Neural progenitor cell (in vitro differentiated cells): ENCODE measurements at regions not wholly inside any gene's neighbourhood (a gene's known extent, or its start where the extent isn't known, plus 50 kb on each side); places are given as distances from the start of the nearest gene placed in this dataset.

Experiments
- DNase-seq: peaks from one replicate; pipeline ENCODE4 v3.0.0-alpha.2; 2016; ENCODE audit warnings: low spot score
- H2AFZ ChIP-seq: fragments of 200-600 bp; sonication (generic); replicated peaks from 2 replicates; pipeline ENCODE4 v1.6.1; 2016; ENCODE audit warnings: antibody characterized with exemption
- H3F3A ChIP-seq: fragments of 200-600 bp; sonication (generic); 2 replicates; pipeline ENCODE4 v1.6.1; 2016; ENCODE audit warnings: antibody characterized with exemption, low read depth
- H3K27ac ChIP-seq: fragments of 200-600 bp; sonication (generic); 2 replicates; pipeline ENCODE4 v1.5.1; 2016; ENCODE audit warnings: mild to moderate bottlenecking
- H3K27me3 ChIP-seq: fragments of 200-600 bp; sonication (generic); 2 replicates; pipeline ENCODE4 v1.6.1; 2016; ENCODE audit warnings: mild to moderate bottlenecking, moderate library complexity
- H3K36me3 ChIP-seq: fragments of 200-600 bp; sonication (generic); 2 replicates; pipeline ENCODE4 v1.5.1; 2016
- H3K4me1 ChIP-seq: fragments of 200-600 bp; sonication (generic); 2 replicates; pipeline ENCODE4 v1.6.1; 2016; ENCODE audit warnings: mixed run types
- H3K4me2 ChIP-seq: fragments of 200-600 bp; sonication (generic); 2 replicates; pipeline ENCODE4 v1.6.1; 2016
- H3K4me3 ChIP-seq: fragments of 200-600 bp; sonication (generic); 2 replicates; pipeline ENCODE4 v1.5.1; 2016
- H3K79me2 ChIP-seq: fragments of 200-600 bp; sonication (generic); 2 replicates; pipeline ENCODE4 v1.6.1; 2016; ENCODE audit warnings: low read depth
- H3K9ac ChIP-seq: fragments of 200-600 bp; sonication (generic); 2 replicates; pipeline ENCODE4 v1.6.1; 2016
- H3K9me3 ChIP-seq: fragments of 200-600 bp; sonication (generic); 2 replicates; pipeline ENCODE4 v1.5.1; 2016; ENCODE audit warnings: low read depth
- H4K20me1 ChIP-seq: fragments of 200-600 bp; sonication (generic); 2 replicates; pipeline ENCODE4 v1.6.1; 2016; ENCODE audit warnings: low read depth
- H3K27ac Mint-ChIP-seq: 3 replicates; pipeline ENCODE4 v1.8.0; 2021; ENCODE audit warnings: mixed read lengths
- H3K27me3 Mint-ChIP-seq: 2 replicates; pipeline ENCODE4 v1.8.0; 2022; ENCODE audit warnings: low read depth, mild to moderate bottlenecking, inconsistent platforms, moderate library complexity, mixed read lengths; ENCODE audit not compliant: insufficient read depth
- H3K36me3 Mint-ChIP-seq: 3 replicates; pipeline ENCODE4 v1.8.0; 2021; ENCODE audit warnings: mixed read lengths
- H3K4me1 Mint-ChIP-seq: 3 replicates; pipeline ENCODE4 v1.8.0; 2021; ENCODE audit warnings: mixed read lengths
- H3K4me3 Mint-ChIP-seq: 3 replicates; pipeline ENCODE4 v1.8.0; 2021; ENCODE audit warnings: mild to moderate bottlenecking, moderate library complexity, mixed read lengths
- H3K9me3 Mint-ChIP-seq: 3 replicates; pipeline ENCODE4 v1.8.0; 2020; ENCODE audit warnings: mixed read lengths
- EZH2 ChIP-seq: fragments of 200-600 bp; sonication (generic); IDR thresholded peaks from 2 replicates; pipeline ENCODE4 v1.6.1; 2017; ENCODE audit warnings: antibody characterized with exemption, mild to moderate bottlenecking, moderate library complexity
- EZH2phosphoT487 ChIP-seq: fragments of 200-600 bp; sonication (generic); IDR thresholded peaks from 2 replicates; pipeline ENCODE4 v1.6.1; 2017; ENCODE audit warnings: antibody characterized with exemption
- TF ChIP-seq, protein P1 (sequence below): fragments of 200-600 bp; sonication (generic); IDR thresholded peaks from 2 replicates; pipeline ENCODE4 v1.5.1; 2017; ENCODE audit warnings: antibody characterized with exemption, mild to moderate bottlenecking

DNA sequence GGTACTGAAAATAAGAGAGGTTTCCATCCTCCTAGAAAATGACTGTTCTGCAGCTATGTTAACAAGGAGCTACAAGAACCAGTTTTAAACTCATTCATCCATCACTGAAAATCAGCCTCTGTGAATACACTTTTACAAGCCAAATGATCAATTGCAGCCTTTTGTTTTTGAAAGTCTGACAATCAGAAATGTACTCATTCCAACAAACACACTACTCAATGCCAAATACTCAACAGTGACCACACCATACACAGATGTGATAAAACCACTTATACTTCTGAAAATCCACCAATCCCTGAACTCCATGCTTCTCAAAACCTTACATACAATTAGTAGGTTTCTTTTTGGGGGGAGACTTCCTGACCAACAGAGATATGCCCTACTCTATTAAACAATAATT is 663.9 kb upstream of the CHAC2 start:
- Histone ChIP-seq H3K9me3 (no peaks in the 10 kb centered on the region), H3K4me2 (no peak overlapping the region), H3F3A (no peaks in the 10 kb centered on the region), H3K4me1 (peaks cover 8% of the 10 kb centered on the region), H3K27me3 (no peaks in the 10 kb centered on the region), H4K20me1 (no peaks in the 10 kb centered on the region), H3K9ac (no peak overlapping the region), H3K36me3 (no peaks in the 10 kb centered on the region), H2AFZ (no peak overlapping the region), H3K79me2 (no peaks in the 10 kb centered on the region), H3K4me3 (no peak overlapping the region), H3K27ac (no peak overlapping the region)
- Mint-ChIP-seq H3K4me1 (peaks cover 8% of the 10 kb centered on the region), H3K27me3 (no peaks in the 10 kb centered on the region), H3K9me3 (no peaks in the 10 kb centered on the region), H3K4me3 (no peak overlapping the region), H3K27ac (no peak overlapping the region), H3K36me3 (no peaks in the 10 kb centered on the region)
- no peak for DNase-seq
- TF ChIP-seq, protein P1, sequence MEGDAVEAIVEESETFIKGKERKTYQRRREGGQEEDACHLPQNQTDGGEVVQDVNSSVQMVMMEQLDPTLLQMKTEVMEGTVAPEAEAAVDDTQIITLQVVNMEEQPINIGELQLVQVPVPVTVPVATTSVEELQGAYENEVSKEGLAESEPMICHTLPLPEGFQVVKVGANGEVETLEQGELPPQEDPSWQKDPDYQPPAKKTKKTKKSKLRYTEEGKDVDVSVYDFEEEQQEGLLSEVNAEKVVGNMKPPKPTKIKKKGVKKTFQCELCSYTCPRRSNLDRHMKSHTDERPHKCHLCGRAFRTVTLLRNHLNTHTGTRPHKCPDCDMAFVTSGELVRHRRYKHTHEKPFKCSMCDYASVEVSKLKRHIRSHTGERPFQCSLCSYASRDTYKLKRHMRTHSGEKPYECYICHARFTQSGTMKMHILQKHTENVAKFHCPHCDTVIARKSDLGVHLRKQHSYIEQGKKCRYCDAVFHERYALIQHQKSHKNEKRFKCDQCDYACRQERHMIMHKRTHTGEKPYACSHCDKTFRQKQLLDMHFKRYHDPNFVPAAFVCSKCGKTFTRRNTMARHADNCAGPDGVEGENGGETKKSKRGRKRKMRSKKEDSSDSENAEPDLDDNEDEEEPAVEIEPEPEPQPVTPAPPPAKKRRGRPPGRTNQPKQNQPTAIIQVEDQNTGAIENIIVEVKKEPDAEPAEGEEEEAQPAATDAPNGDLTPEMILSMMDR, result no peak
- no peak for TF ChIP-seq EZH2phosphoT487
- TF ChIP-seq EZH2, result no peak

DNA sequence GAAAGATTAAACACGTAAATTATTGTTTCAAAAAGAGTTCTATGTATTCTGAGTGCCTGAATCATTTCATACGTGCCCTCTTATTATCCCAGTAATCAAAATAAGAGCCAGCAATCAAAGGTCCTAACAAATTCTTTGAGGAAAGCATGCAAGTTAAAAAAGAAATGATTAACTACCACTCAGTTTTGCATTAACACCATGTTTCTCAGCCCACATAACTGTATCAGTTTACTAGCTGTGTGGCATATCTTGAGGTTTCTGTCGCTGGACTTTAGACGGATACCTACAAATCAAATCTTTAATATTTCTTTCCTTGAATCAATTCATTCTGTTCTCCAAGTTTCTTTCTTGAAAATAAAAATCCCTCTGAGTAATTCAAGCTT is 668.9 kb upstream of the CHAC2 start:
- Histone ChIP-seq H3K4me1 (no peaks in the 10 kb centered on the region), H3K9me3 (no peaks in the 10 kb centered on the region), H3F3A (no peaks in the 10 kb centered on the region), H3K9ac (no peak overlapping the region), H3K27me3 (no peaks in the 10 kb centered on the region), H2AFZ (no peak overlapping the region), H3K79me2 (no peaks in the 10 kb centered on the region), H4K20me1 (no peaks in the 10 kb centered on the region), H3K36me3 (no peaks in the 10 kb centered on the region), H3K27ac (no peak overlapping the region), H3K4me2 (no peak overlapping the region), H3K4me3 (no peak overlapping the region)
- Mint-ChIP-seq H3K4me3 (no peak overlapping the region), H3K4me1 (no peaks in the 10 kb centered on the region), H3K27me3 (no peaks in the 10 kb centered on the region), H3K36me3 (no peaks in the 10 kb centered on the region), H3K9me3 (no peaks in the 10 kb centered on the region), H3K27ac (no peak overlapping the region)
- no peak for DNase-seq
- TF ChIP-seq, protein P1, result no peak
- no peak for TF ChIP-seq EZH2phosphoT487

DNA sequence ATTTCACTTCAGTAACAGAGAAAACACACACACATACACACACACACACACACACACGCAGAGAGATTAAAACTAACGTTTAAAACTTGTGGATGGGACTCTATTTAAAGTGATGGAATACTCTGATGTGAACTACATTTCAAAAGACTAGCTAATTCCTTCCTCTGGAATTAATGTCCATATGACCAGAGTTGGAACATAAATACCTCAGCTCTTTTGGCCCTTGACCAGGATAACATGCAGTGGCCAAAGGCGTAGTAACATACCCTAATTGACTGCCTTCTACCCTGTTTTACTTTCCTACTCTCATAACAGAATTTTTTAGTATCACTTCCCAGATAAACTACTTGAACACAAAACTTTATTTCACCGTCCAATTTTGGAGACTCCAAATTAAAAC is 671.3 kb upstream of the CHAC2 start:
- Histone ChIP-seq H2AFZ (no peak overlapping the region), H3K4me3 (no peak overlapping the region), H3K4me2 (no peak overlapping the region), H3F3A (no peaks in the 10 kb centered on the region), H3K4me1 (no peaks in the 10 kb centered on the region), H3K36me3 (no peaks in the 10 kb centered on the region), H3K79me2 (no peaks in the 10 kb centered on the region), H3K27ac (no peak overlapping the region), H4K20me1 (no peaks in the 10 kb centered on the region), H3K9me3 (no peaks in the 10 kb centered on the region), H3K9ac (no peak overlapping the region), H3K27me3 (no peaks in the 10 kb centered on the region)
- Mint-ChIP-seq H3K27ac (no peak overlapping the region), H3K4me1 (no peaks in the 10 kb centered on the region), H3K9me3 (no peaks in the 10 kb centered on the region), H3K4me3 (no peak overlapping the region), H3K27me3 (no peaks in the 10 kb centered on the region), H3K36me3 (no peaks in the 10 kb centered on the region)
- TF ChIP-seq, protein P1, result no peak
- TF ChIP-seq EZH2 (no peak), EZH2phosphoT487 (no peak)
- no peak for DNase-seq

DNA sequence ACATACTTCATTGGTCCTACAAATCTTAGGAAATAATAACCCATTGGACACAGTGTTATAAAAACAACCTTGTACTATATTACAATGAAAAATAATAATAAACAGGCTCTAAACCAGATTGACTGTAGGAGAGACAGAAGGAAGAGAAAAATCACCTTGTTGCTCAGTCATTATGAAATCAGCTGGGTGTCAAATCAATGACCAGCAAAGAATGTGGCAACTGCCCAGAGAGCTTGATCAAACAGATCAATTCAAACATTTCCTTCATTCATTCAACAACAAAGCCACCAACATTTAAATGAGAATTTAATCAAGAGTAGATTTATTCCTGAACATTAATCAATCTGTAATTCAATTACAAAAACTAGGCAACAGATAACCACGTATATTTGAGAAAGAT is 671.9 kb upstream of the CHAC2 start:
- Mint-ChIP-seq H3K36me3 (no peaks in the 10 kb centered on the region), H3K4me3 (no peak overlapping the region), H3K27ac (no peak overlapping the region), H3K9me3 (no peaks in the 10 kb centered on the region), H3K4me1 (no peaks in the 10 kb centered on the region), H3K27me3 (no peaks in the 10 kb centered on the region)
- Histone ChIP-seq H3K36me3 (no peaks in the 10 kb centered on the region), H4K20me1 (no peaks in the 10 kb centered on the region), H3K27me3 (no peaks in the 10 kb centered on the region), H3K4me3 (no peak overlapping the region), H3K9me3 (no peaks in the 10 kb centered on the region), H3K79me2 (no peaks in the 10 kb centered on the region), H3K4me1 (no peaks in the 10 kb centered on the region), H3K27ac (no peak overlapping the region), H3F3A (no peaks in the 10 kb centered on the region), H3K4me2 (no peak overlapping the region), H2AFZ (no peak overlapping the region), H3K9ac (no peak overlapping the region)
- no peak for DNase-seq
- TF ChIP-seq, protein P1, result no peak
- TF ChIP-seq EZH2 (no peak), EZH2phosphoT487 (no peak)
